GM12891 (cell line): ENCODE measurements at regions not wholly inside any gene's neighbourhood (a gene's known extent, or its start where the extent isn't known, plus 50 kb on each side); places are given as distances from the start of the nearest gene placed in this dataset.

Experiments used
- PAX5 ChIP-seq: IDR thresholded peaks from 2 replicates; pipeline ENCODE4 v1.6.1; 2011; ENCODE audit warnings: low read length, moderate library complexity, mild to moderate bottlenecking; ENCODE audit not compliant: insufficient read depth, severe bottlenecking
- POLR2AphosphoS5 ChIP-seq: IDR thresholded peaks from 2 replicates; pipeline ENCODE4 v1.6.1; 2011; ENCODE audit warnings: low read depth, low read length, control low read depth
- TAF1 ChIP-seq: IDR thresholded peaks from 2 replicates; pipeline ENCODE4 v1.6.1; 2011; ENCODE audit warnings: low read depth, low read length, control low read depth

DNA sequence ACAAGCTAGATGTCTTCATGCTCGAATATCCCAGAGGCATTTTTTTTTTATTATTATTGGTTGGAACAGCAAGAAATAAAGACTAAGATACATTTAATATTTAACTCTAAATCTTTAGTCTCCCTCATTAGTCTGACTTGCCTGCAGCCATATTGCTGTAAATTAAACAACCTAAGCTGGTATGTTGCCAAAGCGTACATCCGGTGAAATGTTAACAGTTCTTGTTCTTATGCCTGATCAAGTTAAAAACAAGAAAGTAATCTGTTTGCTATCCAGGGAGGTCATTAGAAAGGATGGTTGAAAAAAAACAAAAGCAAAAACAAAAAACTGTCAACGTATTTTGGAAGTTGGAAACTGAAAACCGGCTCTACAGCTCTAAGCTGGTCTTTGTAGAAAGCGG is 125.9 kb upstream of the NABP1 start:
- TF ChIP-seq TAF1 (no peak), PAX5 (no peak), POLR2AphosphoS5 (no peak)
